OCI-LY7 (cell line): ENCODE measurements at regions not wholly inside any gene's neighbourhood (a gene's known extent, or its start where the extent isn't known, plus 50 kb on each side); places are given as distances from the start of the nearest gene placed in this dataset.

Source experiments
- CTCF ChIP-seq: fragments of 200-600 bp; sonication (generic); conservative IDR thresholded peaks from 2 replicates; pipeline ENCODE4 v1.5.1; 2014; ENCODE audit warnings: mild to moderate bottlenecking, antibody characterized with exemption, low read length, moderate library complexity, mixed read lengths
- EZH2phosphoT487 ChIP-seq: fragments of 200-600 bp; sonication (generic); IDR thresholded peaks from 2 replicates; pipeline ENCODE4 v1.6.1; 2018; ENCODE audit warnings: low read depth, borderline replicate concordance, mild to moderate bottlenecking, mixed run types, antibody characterized with exemption, low read length, moderate library complexity, mixed read lengths

- TF ChIP-seq CTCF (no peak), EZH2phosphoT487 (no peak)
Observed at GRCh38 chr13:90535421-90535820, 812.1 kb upstream of the MIR17HG start.
